Osteocyte (in vitro differentiated cells): ENCODE measurements at regions not wholly inside any gene's neighbourhood (a gene's known extent, or its start where the extent isn't known, plus 50 kb on each side); places are given as distances from the start of the nearest gene placed in this dataset.

Experiments
- DNase-seq: peaks from one replicate; pipeline ENCODE4 v3.0.0; 2021; ENCODE audit warnings: mixed read lengths; ENCODE audit not compliant: unreplicated experiment; ENCODE audit errors: extremely low spot score
- H3K27ac Mint-ChIP-seq: one replicate; pipeline ENCODE4 v1.8.0; 2021; ENCODE audit warnings: mild to moderate bottlenecking, mixed read lengths; ENCODE audit not compliant: unreplicated experiment
- H3K27me3 Mint-ChIP-seq: one replicate; pipeline ENCODE4 v1.8.0; 2021; ENCODE audit warnings: mixed read lengths; ENCODE audit not compliant: unreplicated experiment
- H3K36me3 Mint-ChIP-seq: one replicate; pipeline ENCODE4 v1.8.0; 2021; ENCODE audit warnings: mixed read lengths; ENCODE audit not compliant: unreplicated experiment
- H3K4me1 Mint-ChIP-seq: one replicate; pipeline ENCODE4 v1.8.0; 2021; ENCODE audit warnings: mixed read lengths; ENCODE audit not compliant: unreplicated experiment
- H3K4me3 Mint-ChIP-seq: one replicate; pipeline ENCODE4 v1.8.0; 2021; ENCODE audit warnings: mild to moderate bottlenecking, moderate library complexity, mixed read lengths; ENCODE audit not compliant: unreplicated experiment
- H3K9me3 Mint-ChIP-seq: one replicate; pipeline ENCODE4 v1.8.0; 2021; ENCODE audit warnings: mixed read lengths; ENCODE audit not compliant: unreplicated experiment
- TF ChIP-seq, protein P1 (sequence below): fragments of 200-600 bp; sonication (generic); IDR thresholded peaks from 2 replicates; pipeline ENCODE4 v1.5.0; 2021; ENCODE audit warnings: antibody characterized with exemption, mild to moderate bottlenecking, moderate library complexity

GRCh38 chr3:170750478-170750830 lies 119.5 kb downstream of the RPL22L1 start:
- Mint-ChIP-seq H3K4me1 (peaks cover 70% of the 10 kb centered on the region), H3K27ac (peak overlapping the region; percentile 89), H3K36me3 (peaks cover 3% of the 10 kb centered on the region), H3K4me3 (no peak overlapping the region), H3K9me3 (peaks cover 16% of the 10 kb centered on the region), H3K27me3 (no peaks in the 10 kb centered on the region)
- TF ChIP-seq, protein P1, sequence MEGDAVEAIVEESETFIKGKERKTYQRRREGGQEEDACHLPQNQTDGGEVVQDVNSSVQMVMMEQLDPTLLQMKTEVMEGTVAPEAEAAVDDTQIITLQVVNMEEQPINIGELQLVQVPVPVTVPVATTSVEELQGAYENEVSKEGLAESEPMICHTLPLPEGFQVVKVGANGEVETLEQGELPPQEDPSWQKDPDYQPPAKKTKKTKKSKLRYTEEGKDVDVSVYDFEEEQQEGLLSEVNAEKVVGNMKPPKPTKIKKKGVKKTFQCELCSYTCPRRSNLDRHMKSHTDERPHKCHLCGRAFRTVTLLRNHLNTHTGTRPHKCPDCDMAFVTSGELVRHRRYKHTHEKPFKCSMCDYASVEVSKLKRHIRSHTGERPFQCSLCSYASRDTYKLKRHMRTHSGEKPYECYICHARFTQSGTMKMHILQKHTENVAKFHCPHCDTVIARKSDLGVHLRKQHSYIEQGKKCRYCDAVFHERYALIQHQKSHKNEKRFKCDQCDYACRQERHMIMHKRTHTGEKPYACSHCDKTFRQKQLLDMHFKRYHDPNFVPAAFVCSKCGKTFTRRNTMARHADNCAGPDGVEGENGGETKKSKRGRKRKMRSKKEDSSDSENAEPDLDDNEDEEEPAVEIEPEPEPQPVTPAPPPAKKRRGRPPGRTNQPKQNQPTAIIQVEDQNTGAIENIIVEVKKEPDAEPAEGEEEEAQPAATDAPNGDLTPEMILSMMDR = no peak
- DNase-seq = no peak

GRCh38 chr3:170749765-170750477 lies 120.1 kb downstream of the RPL22L1 start:
- Mint-ChIP-seq H3K9me3 (peaks cover 17% of the 10 kb centered on the region), H3K27me3 (no peaks in the 10 kb centered on the region), H3K36me3 (peaks cover 3% of the 10 kb centered on the region), H3K27ac (peak overlapping the region; percentile 89), H3K4me1 (peaks cover 75% of the 10 kb centered on the region), H3K4me3 (no peak overlapping the region)
- TF ChIP-seq, protein P1 = no peak
- no peak for DNase-seq

DNA sequence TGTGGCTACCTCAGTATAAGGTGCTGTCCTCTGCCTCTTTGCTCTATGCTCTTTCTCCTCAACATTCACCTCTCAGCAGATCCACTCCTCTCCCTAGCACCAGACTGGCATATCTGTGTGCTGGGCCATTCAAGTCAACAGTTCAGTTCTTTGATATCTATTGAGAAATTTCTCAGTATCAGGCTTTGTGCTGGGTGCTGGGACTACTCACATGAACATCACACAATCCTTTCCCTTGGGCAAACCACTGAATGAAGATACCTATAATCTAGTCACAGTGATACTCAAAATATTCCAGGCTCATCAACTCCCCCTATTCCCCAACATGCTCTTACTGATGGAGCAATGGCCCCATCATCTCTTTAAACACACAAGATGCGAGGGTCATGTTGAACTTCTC lies 120.8 kb downstream of the RPL22L1 start:
- H3K27ac Mint-ChIP-seq = peak overlapping the region; percentile 45
- no peak for DNase-seq
- no peak overlapping the region for H3K4me3 Mint-ChIP-seq
- TF ChIP-seq, protein P1 = no peak
- peaks cover 17% of the 10 kb centered on the region for H3K9me3 Mint-ChIP-seq
- no peaks in the 10 kb centered on the region for H3K27me3 Mint-ChIP-seq
- peaks cover 70% of the 10 kb centered on the region for H3K4me1 Mint-ChIP-seq
- peaks cover 3% of the 10 kb centered on the region for H3K36me3 Mint-ChIP-seq

GRCh38 chr3:170746175-170746942 lies 123.6 kb downstream of the RPL22L1 start:
- peaks cover 59% of the 10 kb centered on the region for H3K4me1 Mint-ChIP-seq
- H3K36me3 Mint-ChIP-seq = peaks cover 3% of the 10 kb centered on the region
- TF ChIP-seq, protein P1 = no peak
- no peaks in the 10 kb centered on the region for H3K27me3 Mint-ChIP-seq
- DNase-seq = no peak
- no peak overlapping the region for H3K27ac Mint-ChIP-seq
- H3K4me3 Mint-ChIP-seq = no peak overlapping the region
- peaks cover 17% of the 10 kb centered on the region for H3K9me3 Mint-ChIP-seq

DNA sequence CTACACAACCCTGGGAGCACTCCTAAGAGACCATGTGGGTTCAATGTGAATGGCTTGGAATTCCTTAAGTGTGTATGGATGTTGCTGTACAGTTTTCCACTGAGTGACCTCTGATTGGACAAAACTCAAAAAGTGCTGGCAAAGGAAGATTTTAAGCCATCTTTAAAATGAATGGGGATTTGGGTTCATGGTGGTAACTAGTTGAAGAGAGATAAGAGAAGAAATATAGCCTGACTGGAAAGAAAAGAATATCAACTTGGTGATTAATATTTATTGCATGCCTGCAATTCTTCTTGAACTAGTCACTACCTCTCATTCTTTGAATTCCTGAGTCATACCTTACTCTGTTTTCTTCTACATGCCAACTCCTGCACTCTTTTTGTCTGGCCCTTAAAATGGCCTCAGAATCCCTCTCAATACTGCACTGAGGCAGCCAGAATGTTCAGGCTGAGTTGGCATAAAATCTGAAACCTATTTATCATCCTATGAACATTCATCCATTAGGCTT lies 124.7 kb downstream of the RPL22L1 start:
- TF ChIP-seq, protein P1 = no peak
- H3K36me3 Mint-ChIP-seq = peaks cover 3% of the 10 kb centered on the region

More for the DNA sequence above, 124.7 kb downstream of the RPL22L1 start:
- peaks cover 59% of the 10 kb centered on the region for H3K4me1 Mint-ChIP-seq
- no peak overlapping the region for H3K4me3 Mint-ChIP-seq
- H3K27ac Mint-ChIP-seq = no peak overlapping the region
- H3K27me3 Mint-ChIP-seq = no peaks in the 10 kb centered on the region
- no peak for DNase-seq
- peaks cover 17% of the 10 kb centered on the region for H3K9me3 Mint-ChIP-seq
